A549 (cell line): ENCODE measurements at regions not wholly inside any gene's neighbourhood (a gene's known extent, or its start where the extent isn't known, plus 50 kb on each side); places are given as distances from the start of the nearest gene placed in this dataset.

ENCODE experiments used
- ATAC-seq, 2 experiments: fragments of 200-7000 bp in 1 of 2; fragments of >200 bp in 1 of 2; cut with Nextera tagmentation in 1 of 2; cut with Tn5 transposase in 1 of 2; 3 replicates each; pipeline versions ENCODE4 v1.8.0 to v1.9.1; 2018 to 2020; ENCODE audit warnings: mild to moderate bottlenecking in 1 of 2, moderate library complexity in 1 of 2
- CTCF ChIA-PET: fragments of 300-600 bp; sonication (Branson Sonifier 250); formaldehyde crosslinking; extraction: SDS; loops from one replicate; lab custom pipeline; 2021; ENCODE audit warnings: antibody characterized with exemption, inconsistent platforms; lab: Yijun Ruan, JAX
- POLR2A ChIA-PET: fragments of 350-600 bp; formaldehyde crosslinking; extraction: SDS; loops from one replicate; lab custom pipeline; 2021; ENCODE audit warnings: antibody characterized with exemption, inconsistent platforms; lab: Yijun Ruan, JAX
- DNase-seq, 2 experiments: peaks; one replicate each; pipeline versions ENCODE4 v3.0.0 to v3.0.0-alpha.2; 2011 to 2016; ENCODE audit warnings: low read depth in 1 of 2, low spot score in 1 of 2
- FAIRE-seq: peaks from 2 replicates; lab custom pipeline; 2011; peaks lifted over from hg19 to GRCh38; lab: Jason Lieb, UNC
- H3K27ac ChIP-seq, 2 experiments: fragments of >200 bp; sonication (Bioruptor Twin); formaldehyde crosslinking; 3 replicates each; pipeline ENCODE4 v1.5.1; 2016 to 2017
- H3K4me1 ChIP-seq: fragments of >200 bp; sonication (Bioruptor Twin); formaldehyde crosslinking; 3 replicates; pipeline ENCODE4 v1.6.1; 2016
- H3K4me2 ChIP-seq: fragments of >200 bp; sonication (Bioruptor Twin); formaldehyde crosslinking; 3 replicates; pipeline ENCODE4 v1.6.1; 2016
- H3K4me3 ChIP-seq: fragments of >200 bp; sonication (Bioruptor Twin); formaldehyde crosslinking; 3 replicates; pipeline ENCODE4 v1.5.1; 2016
- H3K9me3 ChIP-seq: fragments of >200 bp; sonication (Bioruptor Twin); formaldehyde crosslinking; 3 replicates; pipeline ENCODE4 v1.6.1; 2016
- CTCF ChIP-seq: fragments of >200 bp; sonication (Bioruptor Twin); formaldehyde crosslinking; IDR thresholded peaks from 3 replicates; pipeline ENCODE4 v1.5.1; 2016
- E2F6 ChIP-seq: IDR thresholded peaks from 2 replicates; pipeline ENCODE4 v1.6.1; 2012; ENCODE audit warnings: low read depth, borderline replicate concordance
- EHMT2 ChIP-seq: fragments of 200-600 bp; sonication (generic); IDR thresholded peaks from 2 replicates; pipeline ENCODE4 v1.6.1; 2016; ENCODE audit warnings: antibody characterized with exemption, low read depth, mild to moderate bottlenecking, moderate library complexity
- EP300 ChIP-seq, 2 experiments: fragments of >200 bp; sonication (Bioruptor Twin); formaldehyde crosslinking; IDR thresholded peaks; 2 replicates in 1 of 2; 3 replicates in 1 of 2; pipeline ENCODE4 v1.6.1; 2016 to 2017
- FOSB ChIP-seq: fragments of 250-450 bp; sonication (Bioruptor Pico); IDR thresholded peaks from 2 replicates; pipeline ENCODE4 v1.5.0; 2020; ENCODE audit warnings: mild to moderate bottlenecking, moderate library complexity
- FOSL2 ChIP-seq, 2 experiments: fragments of 450-650 bp in 1 of 2; fragments of >200 bp in 1 of 2; sonication (Bioruptor Twin) in 1 of 2; formaldehyde crosslinking; IDR thresholded peaks; 2 replicates each; pipeline versions ENCODE4 v1.5.0 to v1.6.1; 2016 to 2020; ENCODE audit warnings: mild to moderate bottlenecking in 1 of 2, moderate library complexity in 1 of 2
- HOXA7 ChIP-seq: fragments of 250-450 bp; sonication (Bioruptor Pico); IDR thresholded peaks from 2 replicates; pipeline ENCODE4 v1.5.0; 2020; ENCODE audit warnings: mild to moderate bottlenecking, moderate library complexity
- JUNB ChIP-seq: fragments of >200 bp; sonication (Bioruptor Twin); formaldehyde crosslinking; IDR thresholded peaks from 2 replicates; pipeline ENCODE4 v1.6.1; 2016
- NFE2L2 ChIP-seq: fragments of 150-350 bp; conservative IDR thresholded peaks from 2 replicates; pipeline ENCODE4 v1.6.1; 2014; ENCODE audit warnings: low read length
- POLR2A ChIP-seq: IDR thresholded peaks from 2 replicates; pipeline ENCODE4 v1.6.1; 2012; ENCODE audit warnings: mild to moderate bottlenecking, low read length
- RAD21 ChIP-seq, 2 experiments: fragments of >200 bp in 1 of 2; sonication (Bioruptor Twin) in 1 of 2; formaldehyde crosslinking in 1 of 2; IDR thresholded peaks in 1 of 2; conservative IDR thresholded peaks in 1 of 2; 2 replicates in 1 of 2; 3 replicates in 1 of 2; pipeline ENCODE4 v1.6.1; 2012 to 2018; ENCODE audit warnings: inconsistent platforms in 1 of 2
- RARB ChIP-seq: fragments of 250-450 bp; sonication (Bioruptor Pico); IDR thresholded peaks from 2 replicates; pipeline ENCODE4 v1.8.0; 2021; ENCODE audit warnings: mild to moderate bottlenecking, moderate library complexity
- RFX5 ChIP-seq: fragments of 450-650 bp; IDR thresholded peaks from 2 replicates; pipeline ENCODE4 v1.7.1; 2014; ENCODE audit warnings: antibody characterized with exemption, mild to moderate bottlenecking, moderate library complexity
- SMC3 ChIP-seq: fragments of >200 bp; sonication (Bioruptor Twin); formaldehyde crosslinking; IDR thresholded peaks from 3 replicates; pipeline ENCODE4 v1.6.1; 2018; ENCODE audit warnings: inconsistent platforms
- ZFP36 ChIP-seq: fragments of 450-650 bp; IDR thresholded peaks from 2 replicates; pipeline ENCODE4 v1.6.1; 2014; ENCODE audit warnings: borderline replicate concordance; ENCODE audit not compliant: partially characterized antibody
- WGBS: methylation state at CpG from one replicate; pipeline ENCODE4 v1.1.6; 2017; ENCODE audit errors: missing lambda C conversion rate; 5-methylcytosine and 5-hydroxymethylcytosine counted together

GRCh38 chrX:110432906-110433215, 74.2 kb downstream of the RTL9 start (continued):
- no peak for TF ChIP-seq FOSL2 (IDR thresholded peaks at IDR 0.05)
- no peak for TF ChIP-seq FOSL2 (CRISPR knock-in tag; IDR thresholded peaks at IDR 0.05)
- TF ChIP-seq, all 56 proteins: peak for 0

GRCh38 chrX:110435196-110435595, 76.5 kb downstream of the RTL9 start:
- POLR2A ChIA-PET: no interaction called here
- 100% methylated on average over 1 of the region's 1 CpG for WGBS
- Histone ChIP-seq H3K4me1 (no peaks in the 10 kb centered on the region), H3K9me3 (no peaks in the 10 kb centered on the region), H3K4me2 (no peak overlapping the region), H3K27ac (no peak overlapping the region), H3K4me3 (no peak overlapping the region)
- TF ChIP-seq SMC3 (no peak), E2F6 (no peak), RFX5 (no peak), RARB (CRISPR knock-in tag) (no peak), NFE2L2 (no peak), EHMT2 (no peak), FOSB (no peak), CTCF (no peak), POLR2A (no peak), EP300 (IDR thresholded peaks at IDR 0.05) (no peak)
- no peak for FAIRE-seq
- ATAC-seq: no peak
- DNase-seq: no peak
- CTCF ChIA-PET: interaction anchor here (1.4 kb wide), 1 partner anchor 809 kb away, joined by 3 read pairs; no protein-coding TSS in a partner anchor

- ChIA-PET POLR2A (no interaction called here), CTCF (interaction anchor here (0.8 to 0.9 kb wide), 2 partner anchors 13 to 664 kb away, joined by 3 read pairs; no protein-coding TSS in a partner anchor)
- ATAC-seq (no peak), FAIRE-seq (peak; percentile 13), DNase-seq (no peak)
- H3K4me3 ChIP-seq: no peak overlapping the region
- H3K9me3 ChIP-seq: no peaks in the 10 kb centered on the region
- no peak for TF ChIP-seq JUNB
- no peak for TF ChIP-seq E2F6
- H3K4me2 ChIP-seq: no peak overlapping the region
- H3K27ac ChIP-seq: no peak overlapping the region
- no peaks in the 10 kb centered on the region for H3K4me1 ChIP-seq
These were observed 77.9 kb downstream of the RTL9 start for GRCh38 chrX:110436523-110436922.

GRCh38 chrX:110437686-110438085, 79.0 kb downstream of the RTL9 start:
- FAIRE-seq (no peak), ATAC-seq (no peak), DNase-seq (no peak)
- ChIA-PET POLR2A (no interaction called here), CTCF (interaction anchor here (0.8 to 1.1 kb wide), 3 partner anchors 12 to 19 kb away, joined by 3 to 4 read pairs (median 3); no protein-coding TSS in a partner anchor)
- Histone ChIP-seq H3K27ac (no peak overlapping the region), H3K4me2 (no peak overlapping the region), H3K9me3 (no peaks in the 10 kb centered on the region), H3K4me1 (no peaks in the 10 kb centered on the region), H3K4me3 (no peak overlapping the region)
- 27% methylated on average over 2 of the region's 2 CpGs for WGBS
- TF ChIP-seq HOXA7: no peak
- no peak for TF ChIP-seq ZFP36
- TF ChIP-seq RAD21 (conservative IDR thresholded peaks at IDR 0.05 in 1 of 2, IDR thresholded peaks at IDR 0.05 in 1 of 2): no peak
